Progenitor cell of endocrine pancreas (in vitro differentiated cells): ENCODE measurements at regions not wholly inside any gene's neighbourhood (a gene's known extent, or its start where the extent isn't known, plus 50 kb on each side); places are given as distances from the start of the nearest gene placed in this dataset.

Source experiments
- DNase-seq: peaks from one replicate; pipeline ENCODE4 v3.0.0; 2021; ENCODE audit warnings: low spot score; ENCODE audit not compliant: unreplicated experiment
- H3K27ac Mint-ChIP-seq: 2 replicates; pipeline ENCODE4 v1.8.0; 2021; ENCODE audit warnings: mild to moderate bottlenecking, moderate library complexity, mixed read lengths
- H3K27me3 Mint-ChIP-seq: 2 replicates; pipeline ENCODE4 v1.8.0; 2021; ENCODE audit warnings: mixed read lengths
- H3K36me3 Mint-ChIP-seq: 2 replicates; pipeline ENCODE4 v1.8.0; 2022; ENCODE audit warnings: mixed read lengths; ENCODE audit not compliant: insufficient read depth
- H3K4me1 Mint-ChIP-seq: 2 replicates; pipeline ENCODE4 v1.8.0; 2021; ENCODE audit warnings: low read depth, mixed read lengths
- H3K4me3 Mint-ChIP-seq: 2 replicates; pipeline ENCODE4 v1.8.0; 2021; ENCODE audit warnings: low read depth, mild to moderate bottlenecking, moderate library complexity, mixed read lengths
- H3K9me3 Mint-ChIP-seq: 2 replicates; pipeline ENCODE4 v1.8.0; 2021; ENCODE audit warnings: low read depth, mixed read lengths
- CTCF ChIP-seq: fragments of 200-600 bp; sonication (generic); IDR thresholded peaks from one replicate; pipeline ENCODE4 v1.5.0; 2021; ENCODE audit warnings: antibody characterized with exemption, mild to moderate bottlenecking; ENCODE audit not compliant: unreplicated experiment

GRCh38 chr6:163709255-163709654, 294.7 kb downstream of the QKI start:
- Mint-ChIP-seq H3K36me3 (no peaks in the 10 kb centered on the region), H3K27ac (no peak overlapping the region), H3K9me3 (no peaks in the 10 kb centered on the region), H3K27me3 (peaks cover 61% of the 10 kb centered on the region), H3K4me3 (no peak overlapping the region), H3K4me1 (no peaks in the 10 kb centered on the region)
- no peak for TF ChIP-seq CTCF
- DNase-seq = no peak

- Mint-ChIP-seq H3K4me1 (no peaks in the 10 kb centered on the region), H3K36me3 (no peaks in the 10 kb centered on the region)
These were observed 293.9 kb downstream of the QKI start for GRCh38 chr6:163708466-163708865.

DNA sequence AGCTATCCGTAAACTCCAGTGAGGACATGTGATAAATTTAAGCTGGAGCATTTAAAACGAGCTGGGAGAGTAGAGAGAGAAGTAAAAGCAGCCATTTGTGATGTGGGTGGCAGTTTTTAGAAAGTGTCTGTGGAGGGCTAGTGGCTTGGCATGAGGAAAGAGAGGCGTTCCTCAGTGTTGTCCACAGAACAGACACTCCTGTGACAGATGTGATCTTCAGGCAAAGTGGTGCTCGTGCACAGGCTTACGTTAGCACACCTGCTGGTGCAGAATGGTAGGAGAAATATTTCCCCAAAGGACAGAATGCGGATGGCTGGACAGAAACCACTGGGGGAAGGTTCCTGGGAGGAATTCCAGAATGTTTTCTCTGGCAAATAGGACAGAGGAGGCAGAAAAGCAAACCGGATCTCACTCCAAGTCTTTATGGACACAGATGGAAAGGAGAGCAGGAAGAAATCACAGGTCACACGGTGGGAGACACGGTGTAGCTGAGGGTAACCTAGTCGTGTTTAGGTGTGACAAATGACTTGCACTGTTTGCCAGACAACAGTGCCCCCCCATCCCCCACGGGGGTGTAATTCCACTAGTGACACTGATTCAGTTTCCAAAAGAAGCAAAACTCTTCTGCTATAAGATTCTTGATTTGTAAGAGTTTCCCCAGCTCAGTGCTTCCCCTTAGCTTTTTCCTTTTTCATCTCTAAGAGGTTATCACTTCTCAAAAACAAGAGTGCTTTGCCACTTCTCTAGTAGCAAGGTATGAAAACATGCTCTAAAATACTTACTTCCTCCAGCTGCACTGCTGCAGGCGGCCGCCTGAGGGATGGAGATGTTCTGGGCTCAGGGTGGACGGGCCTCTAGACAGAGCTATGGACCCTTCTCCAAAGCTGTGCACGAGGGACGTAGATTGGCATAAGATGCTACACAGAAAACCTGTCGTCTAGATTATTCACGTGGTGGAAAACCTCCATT, 293.2 kb downstream of the QKI start:
- Mint-ChIP-seq H3K36me3 (no peaks in the 10 kb centered on the region), H3K4me1 (no peaks in the 10 kb centered on the region), H3K27me3 (peaks cover 71% of the 10 kb centered on the region), H3K9me3 (no peaks in the 10 kb centered on the region), H3K4me3 (no peak overlapping the region), H3K27ac (no peak overlapping the region)
- TF ChIP-seq CTCF = no peak
- DNase-seq = no peak

More at GRCh38 chr6:163708466-163708865, 293.9 kb downstream of the QKI start:
- no peaks in the 10 kb centered on the region for H3K9me3 Mint-ChIP-seq
- no peak for TF ChIP-seq CTCF
- no peak for DNase-seq
- no peak overlapping the region for H3K27ac Mint-ChIP-seq
- no peak overlapping the region for H3K4me3 Mint-ChIP-seq
- peaks cover 63% of the 10 kb centered on the region for H3K27me3 Mint-ChIP-seq

DNA sequence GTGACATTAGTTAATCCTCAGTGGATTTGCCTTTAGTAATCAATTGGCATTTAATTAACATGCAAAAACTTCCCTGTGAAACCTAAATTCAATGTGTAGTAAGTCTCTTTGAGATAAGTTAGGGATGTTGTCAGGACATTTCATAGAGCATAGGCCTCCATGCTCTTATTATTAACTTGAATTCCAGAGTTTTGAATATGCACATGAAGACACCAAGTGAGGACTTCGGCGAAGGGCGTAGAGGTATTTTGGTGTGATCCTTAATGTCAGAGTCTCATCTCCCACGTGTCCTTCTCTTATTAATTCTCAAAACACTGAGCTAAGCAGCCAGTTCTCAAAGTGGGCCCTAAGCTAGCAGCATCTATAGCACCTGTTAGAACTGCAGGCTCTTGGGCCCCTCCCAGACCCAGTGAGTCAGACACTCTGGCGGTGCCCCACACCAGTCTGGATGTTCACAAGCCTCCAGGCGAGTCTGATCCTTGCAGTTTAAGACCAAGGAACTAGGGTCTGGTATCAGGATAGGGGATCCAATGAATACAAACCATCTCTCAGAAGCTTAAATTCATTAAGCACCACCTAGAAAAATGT, 292.1 kb downstream of the QKI start:
- H3K4me3 Mint-ChIP-seq = no peak overlapping the region
- no peak overlapping the region for H3K27ac Mint-ChIP-seq
- no peak for DNase-seq
- H3K36me3 Mint-ChIP-seq = no peaks in the 10 kb centered on the region
- TF ChIP-seq CTCF = no peak
- no peaks in the 10 kb centered on the region for H3K9me3 Mint-ChIP-seq
- H3K27me3 Mint-ChIP-seq = peaks cover 75% of the 10 kb centered on the region
- no peaks in the 10 kb centered on the region for H3K4me1 Mint-ChIP-seq

- H3K4me3 Mint-ChIP-seq = no peak overlapping the region
- no peaks in the 10 kb centered on the region for H3K9me3 Mint-ChIP-seq
These were observed 291.4 kb downstream of the QKI start for GRCh38 chr6:163705923-163706322.

More at GRCh38 chr6:163705923-163706322, 291.4 kb downstream of the QKI start:
- H3K36me3 Mint-ChIP-seq = no peaks in the 10 kb centered on the region
- H3K27ac Mint-ChIP-seq = no peak overlapping the region
- no peak for DNase-seq
- no peaks in the 10 kb centered on the region for H3K4me1 Mint-ChIP-seq
- H3K27me3 Mint-ChIP-seq = peaks cover 75% of the 10 kb centered on the region
- no peak for TF ChIP-seq CTCF
